ENCODE measurements at regions not wholly inside any gene's neighbourhood (a gene's known extent, or its start where the extent isn't known, plus 50 kb on each side); places are given as distances from the start of the nearest gene placed in this dataset.

- no peak for TF ChIP-seq GATA2 (IDR thresholded peaks at IDR 0.05; ENCODE audit: low read depth, low read length)
- TF ChIP-seq GATA3 (IDR thresholded peaks at IDR 0.05; ENCODE audit: low read depth, low read length) = no peak
These were observed 134.1 kb downstream of the OLFM1 start for GRCh38 chr9:135221576-135221950.

GRCh38 chr9:135221951-135222631 is 134.6 kb downstream of the OLFM1 start:
- TF ChIP-seq GATA3 (IDR thresholded peaks at IDR 0.05; ENCODE audit: low read depth, low read length) (no peak), GATA2 (IDR thresholded peaks at IDR 0.05; ENCODE audit: low read depth, low read length) (no peak)

- TF ChIP-seq GATA3 (IDR thresholded peaks at IDR 0.05; ENCODE audit: low read depth, low read length) (no peak), GATA2 (IDR thresholded peaks at IDR 0.05; ENCODE audit: low read depth, low read length) (no peak)
These were observed 135.7 kb downstream of the OLFM1 start for GRCh38 chr9:135222881-135223760.

- TF ChIP-seq GATA2 (IDR thresholded peaks at IDR 0.05; ENCODE audit: low read depth, low read length) = no peak
- TF ChIP-seq GATA3 (IDR thresholded peaks at IDR 0.05; ENCODE audit: low read depth, low read length) = no peak
These were observed 136.4 kb downstream of the OLFM1 start for GRCh38 chr9:135223831-135224230.

- TF ChIP-seq GATA2 (IDR thresholded peaks at IDR 0.05; ENCODE audit: low read depth, low read length) (no peak), GATA3 (IDR thresholded peaks at IDR 0.05; ENCODE audit: low read depth, low read length) (no peak)
These were observed 136.9 kb downstream of the OLFM1 start for GRCh38 chr9:135224286-135224877.

- TF ChIP-seq GATA3 (IDR thresholded peaks at IDR 0.05; ENCODE audit: low read depth, low read length) (no peak), GATA2 (IDR thresholded peaks at IDR 0.05; ENCODE audit: low read depth, low read length) (no peak)
These were observed 137.6 kb downstream of the OLFM1 start for GRCh38 chr9:135224921-135225541.

- TF ChIP-seq GATA2 (IDR thresholded peaks at IDR 0.05; ENCODE audit: low read depth, low read length) = no peak
- no peak for TF ChIP-seq GATA3 (IDR thresholded peaks at IDR 0.05; ENCODE audit: low read depth, low read length)
These were observed 138.3 kb downstream of the OLFM1 start for GRCh38 chr9:135225619-135226228.

GRCh38 chr9:135226369-135227050 is 139.0 kb downstream of the OLFM1 start:
- no peak for TF ChIP-seq GATA2 (IDR thresholded peaks at IDR 0.05; ENCODE audit: low read depth, low read length)
- TF ChIP-seq GATA3 (IDR thresholded peaks at IDR 0.05; ENCODE audit: low read depth, low read length) = no peak

- TF ChIP-seq GATA3 (IDR thresholded peaks at IDR 0.05; ENCODE audit: low read depth, low read length) (no peak), GATA2 (IDR thresholded peaks at IDR 0.05; ENCODE audit: low read depth, low read length) (no peak)
These were observed 140.3 kb downstream of the OLFM1 start for GRCh38 chr9:135227641-135228251.

- no peak for TF ChIP-seq GATA3 (IDR thresholded peaks at IDR 0.05; ENCODE audit: low read depth, low read length)
These were observed 141.0 kb downstream of the OLFM1 start for GRCh38 chr9:135228345-135228982.

GRCh38 chr9:135228983-135229625 is 141.6 kb downstream of the OLFM1 start:
- TF ChIP-seq GATA2 (IDR thresholded peaks at IDR 0.05; ENCODE audit: low read depth, low read length) (no peak), GATA3 (IDR thresholded peaks at IDR 0.05; ENCODE audit: low read depth, low read length) (no peak)
